IMR-90 (cell line): ENCODE measurements at regions not wholly inside any gene's neighbourhood (a gene's known extent, or its start where the extent isn't known, plus 50 kb on each side); places are given as distances from the start of the nearest gene placed in this dataset.
A peak's percentile ranks its signal among the peaks of the same experiment; 100 is the strongest.

Experiments used
- ATAC-seq: fragments of 200-7000 bp; cut with Tn5 transposase; 2 replicates; pipeline ENCODE4 v1.9.1; 2020; ENCODE audit warnings: low read depth, mild to moderate bottlenecking, moderate library complexity
- BruUV-seq: library from RNA; stranded (reverse); fragments of 400-500 nt; replicated peaks from 2 replicates; lab custom pipeline; 2021; lab: Mats Ljungman, UMichigan
- CTCF ChIA-PET: fragments of 300-600 bp; formaldehyde crosslinking; extraction: SDS; loops from one replicate; lab custom pipeline; 2021; ENCODE audit warnings: antibody characterized with exemption; lab: Yijun Ruan, JAX
- POLR2A ChIA-PET: fragments of 300-600 bp; sonication (Branson Sonifier 250); formaldehyde crosslinking; loops from one replicate; lab custom pipeline; 2022; ENCODE audit warnings: antibody characterized with exemption; ENCODE audit not compliant: unreplicated experiment; lab: Charles Lee
- DNase-seq: peaks from one replicate; pipeline ENCODE4 v3.0.0; 2013
- H2AFZ ChIP-seq: replicated peaks from 2 replicates; pipeline ENCODE3; 2013; ENCODE audit warnings: low read length, mild to moderate bottlenecking; ENCODE audit not compliant: poor library complexity
- H2AK5ac ChIP-seq: 2 replicates; pipeline ENCODE4 v1.6.1; 2013; ENCODE audit warnings: low read depth, low read length, inconsistent platforms
- H2AK9ac ChIP-seq: replicated peaks from 2 replicates; pipeline ENCODE3; 2013; ENCODE audit warnings: mild to moderate bottlenecking, low read depth, low read length, moderate library complexity; ENCODE audit not compliant: poor library complexity
- H2BK120ac ChIP-seq: 2 replicates; pipeline ENCODE4 v1.6.1; 2013; ENCODE audit warnings: low read depth, low read length, inconsistent platforms
- H2BK15ac ChIP-seq: 3 replicates; pipeline ENCODE4 v1.6.1; 2013; ENCODE audit warnings: low read depth, low read length, inconsistent platforms
- H2BK20ac ChIP-seq: 2 replicates; pipeline ENCODE4 v1.6.1; 2013; ENCODE audit warnings: low read depth, mild to moderate bottlenecking, inconsistent platforms, low read length, moderate library complexity
- H2BK5ac ChIP-seq: 2 replicates; pipeline ENCODE4 v1.6.1; 2013; ENCODE audit warnings: mild to moderate bottlenecking, low read depth, low read length, inconsistent platforms; ENCODE audit not compliant: poor library complexity, severe bottlenecking
- H3K14ac ChIP-seq: replicated peaks from 2 replicates; pipeline ENCODE4 v1.6.1; 2013; ENCODE audit warnings: low read depth, low read length, inconsistent platforms
- H3K18ac ChIP-seq: 2 replicates; pipeline ENCODE4 v1.6.1; 2013; ENCODE audit warnings: low read depth, low read length, control low read depth
- H3K23ac ChIP-seq: 2 replicates; pipeline ENCODE4 v1.6.1; 2013; ENCODE audit warnings: low read depth, low read length, inconsistent platforms
- H3K27ac ChIP-seq: 2 replicates; pipeline ENCODE4 v1.5.1; 2013; ENCODE audit warnings: mild to moderate bottlenecking, control low read depth, low read length; ENCODE audit not compliant: insufficient read depth
- H3K27me3 ChIP-seq: 2 replicates; pipeline ENCODE4 v1.6.1; 2013; ENCODE audit warnings: low read length; ENCODE audit not compliant: control insufficient read depth, insufficient read depth
- H3K36me3 ChIP-seq: 2 replicates; pipeline ENCODE4 v1.6.1; 2013; ENCODE audit warnings: low read length, mixed read lengths; ENCODE audit not compliant: control insufficient read depth, insufficient read depth
- H3K4ac ChIP-seq: 2 replicates; pipeline ENCODE4 v1.6.1; 2013; ENCODE audit warnings: low read depth, low read length, inconsistent platforms
- H3K4me1 ChIP-seq: 2 replicates; pipeline ENCODE4 v1.6.1; 2013; ENCODE audit warnings: low read length, mixed read lengths; ENCODE audit not compliant: control insufficient read depth, insufficient read depth
- H3K4me2 ChIP-seq: 2 replicates; pipeline ENCODE4 v1.6.1; 2013; ENCODE audit warnings: low read depth, mild to moderate bottlenecking, control low read depth, low read length, moderate library complexity
- H3K4me3 ChIP-seq: 2 replicates; pipeline ENCODE4 v1.5.1; 2013; ENCODE audit warnings: low read depth, mild to moderate bottlenecking, control low read depth, low read length, moderate library complexity; ENCODE audit not compliant: insufficient read depth
- H3K56ac ChIP-seq: 2 replicates; pipeline ENCODE4 v1.6.1; 2013; ENCODE audit warnings: low read length, inconsistent platforms; ENCODE audit not compliant: insufficient read depth; ENCODE audit errors: extremely low read depth
- H3K79me1 ChIP-seq, 2 experiments: 2 replicates each; pipeline ENCODE4 v1.6.1; 2013; ENCODE audit warnings: low read length in 2 of 2, inconsistent platforms in 1 of 2, low read depth in 1 of 2
- H3K9ac ChIP-seq: 2 replicates; pipeline ENCODE4 v1.6.1; 2013; ENCODE audit warnings: low read depth, low read length, control low read depth
- H3K9me1 ChIP-seq: 2 replicates; pipeline ENCODE4 v1.6.1; 2013; ENCODE audit warnings: low read length, inconsistent platforms; ENCODE audit not compliant: insufficient read depth
- H3K9me3 ChIP-seq: 2 replicates; pipeline ENCODE4 v1.6.1; 2013; ENCODE audit warnings: low read length; ENCODE audit not compliant: control insufficient read depth, insufficient read depth
- H4K20me1 ChIP-seq: 2 replicates; pipeline ENCODE4 v1.6.1; 2013; ENCODE audit warnings: low read length, inconsistent platforms; ENCODE audit not compliant: insufficient read depth
- H4K5ac ChIP-seq: 2 replicates; pipeline ENCODE4 v1.6.1; 2013; ENCODE audit warnings: mild to moderate bottlenecking, low read depth, low read length, control low read depth
- H4K8ac ChIP-seq, 2 experiments: 2 replicates each; pipeline ENCODE4 v1.6.1; 2013; ENCODE audit warnings: low read depth in 2 of 2, low read length in 2 of 2, control low read depth in 1 of 2, inconsistent platforms in 1 of 2
- H4K91ac ChIP-seq: 2 replicates; pipeline ENCODE4 v1.6.1; 2013; ENCODE audit warnings: low read depth, low read length, inconsistent platforms; ENCODE audit not compliant: insufficient read depth
- WGBS, 2 experiments: methylation state at CpG; one replicate each; pipeline versions ENCODE4 v1.1.5 to v1.1.7; 2013; ENCODE audit warnings: missing lambda C conversion rate in 2 of 2; ENCODE audit not compliant: insufficient read length in 1 of 2; ENCODE audit errors: extremely low coverage in 2 of 2; 5-methylcytosine and 5-hydroxymethylcytosine counted together
- dilution Hi-C: fragments of 300-500 bp; cut with HindIII; formaldehyde crosslinking; loops from one replicate; pipeline ENCODE4 v1.14.3; 2018; ENCODE audit warnings: low sequenced_read_pairs; ENCODE audit not compliant: unreplicated experiment
- in situ Hi-C: fragments of 300-500 bp; cut with MboI; formaldehyde crosslinking; loops from 3 replicates; pipeline ENCODE4 v1.14.3; 2019; ENCODE audit warnings: low sequenced_read_pairs, inconsistent platforms, mixed read lengths
- intact Hi-C: fragments of 100-400 bp; cut with micrococcal nuclease; formaldehyde crosslinking; loops from 2 replicates; pipeline ENCODE4 v1.10.0; 2022
- TF ChIP-seq, protein P1 (sequence below): fragments of 150-350 bp; IDR thresholded peaks from 2 replicates; pipeline ENCODE4 v1.6.1; 2017; ENCODE audit warnings: mild to moderate bottlenecking, antibody characterized with exemption, low read length, low read depth

DNA sequence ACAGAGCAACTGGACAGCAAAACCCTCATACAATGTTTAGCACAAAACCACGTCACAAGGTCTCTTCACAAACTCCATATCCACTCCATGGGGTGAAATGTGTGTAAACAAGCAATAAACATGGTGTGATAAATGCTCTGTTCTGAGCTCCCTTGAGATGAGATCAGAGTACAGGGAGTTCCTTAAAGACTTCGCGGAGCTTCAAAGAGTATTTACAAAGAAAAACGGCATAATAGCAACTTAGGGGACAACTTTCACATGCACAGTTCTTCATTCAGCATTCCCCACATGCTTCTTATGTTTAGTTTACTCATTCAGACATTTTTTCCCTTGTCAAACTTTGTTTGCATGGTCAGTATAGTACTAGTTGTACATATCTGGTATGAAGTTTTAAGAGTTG, 52.5 kb upstream of the SUCLG2 start:
- Histone ChIP-seq H4K5ac (no peak overlapping the region), H3K18ac (no peak overlapping the region), H3K23ac (no peak overlapping the region), H3K36me3 (no peaks in the 10 kb centered on the region), H3K9me3 (no peaks in the 10 kb centered on the region), H2BK120ac (no peak overlapping the region), H2AFZ (no peak overlapping the region), H2AK9ac (no peak overlapping the region), H3K4me3 (no peak overlapping the region), H4K20me1 (no peaks in the 10 kb centered on the region), H3K14ac (no peak overlapping the region), H2AK5ac (no peak overlapping the region), H3K79me1 (no peaks in the 10 kb centered on the region), H2BK20ac (no peak overlapping the region), H3K9me1 (no peaks in the 10 kb centered on the region), H3K4me2 (peak overlapping the region; percentile 74), H3K4me1 (0 out of 2 replicates have a peak, but pooled peaks cover 2% of the 10 kb centered on the region), H3K27me3 (no peaks in the 10 kb centered on the region), H3K9ac (no peak overlapping the region), H3K4ac (no peak overlapping the region), H2BK5ac (no peak overlapping the region), H4K8ac (no peak overlapping the region), H3K27ac (no peak overlapping the region), H4K91ac (no peak overlapping the region), H3K56ac (no peak overlapping the region), H2BK15ac (no peak overlapping the region)
- no TSS peak for BruUV-seq
- in situ Hi-C loops (no loop called here), intact Hi-C loops (no loop called here), dilution Hi-C loops (no loop called here)
- peak; percentile 80 for ATAC-seq
- TF ChIP-seq, protein P1, sequence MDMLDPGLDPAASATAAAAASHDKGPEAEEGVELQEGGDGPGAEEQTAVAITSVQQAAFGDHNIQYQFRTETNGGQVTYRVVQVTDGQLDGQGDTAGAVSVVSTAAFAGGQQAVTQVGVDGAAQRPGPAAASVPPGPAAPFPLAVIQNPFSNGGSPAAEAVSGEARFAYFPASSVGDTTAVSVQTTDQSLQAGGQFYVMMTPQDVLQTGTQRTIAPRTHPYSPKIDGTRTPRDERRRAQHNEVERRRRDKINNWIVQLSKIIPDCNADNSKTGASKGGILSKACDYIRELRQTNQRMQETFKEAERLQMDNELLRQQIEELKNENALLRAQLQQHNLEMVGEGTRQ = no peak
- ChIA-PET POLR2A (no interaction called here), CTCF (no interaction called here)
- DNase-seq = peak; percentile 10
- no CpG with 5 or more reads among the region's 4 CpGs for WGBS, 2 experiments
